NB4 (cell line): ENCODE measurements at regions not wholly inside any gene's neighbourhood (a gene's known extent, or its start where the extent isn't known, plus 50 kb on each side); places are given as distances from the start of the nearest gene placed in this dataset.

Experiments used
- DNase-seq: peaks from one replicate; pipeline ENCODE4 v3.0.0; 2010; ENCODE audit warnings: low read depth
- H3K4me3 ChIP-seq: one replicate; pipeline ENCODE4 v1.5.1; 2011; ENCODE audit warnings: mild to moderate bottlenecking, low read depth, low read length, moderate library complexity
- MAX ChIP-seq: IDR thresholded peaks from 2 replicates; pipeline ENCODE4 v1.6.1; 2011; ENCODE audit warnings: low read depth, low read length
- MYC ChIP-seq: IDR thresholded peaks from 2 replicates; pipeline ENCODE4 v1.6.1; 2011; ENCODE audit warnings: low read depth, low read length
- POLR2A ChIP-seq: IDR thresholded peaks from 2 replicates; pipeline ENCODE4 v1.6.1; 2011; ENCODE audit warnings: mild to moderate bottlenecking; ENCODE audit not compliant: insufficient read length; ENCODE audit errors: extremely low read depth
- TF ChIP-seq, protein P1 (sequence below): IDR thresholded peaks from one replicate; pipeline ENCODE4 v1.5.1; 2012; ENCODE audit warnings: low read depth, low read length

GRCh38 chr2:41847744-41848441 is 199.9 kb upstream of the PKDCC start:
- no peak overlapping the region for H3K4me3 ChIP-seq
- no peak for TF ChIP-seq POLR2A
- no peak for TF ChIP-seq MAX
- TF ChIP-seq MYC = no peak
- TF ChIP-seq, protein P1, sequence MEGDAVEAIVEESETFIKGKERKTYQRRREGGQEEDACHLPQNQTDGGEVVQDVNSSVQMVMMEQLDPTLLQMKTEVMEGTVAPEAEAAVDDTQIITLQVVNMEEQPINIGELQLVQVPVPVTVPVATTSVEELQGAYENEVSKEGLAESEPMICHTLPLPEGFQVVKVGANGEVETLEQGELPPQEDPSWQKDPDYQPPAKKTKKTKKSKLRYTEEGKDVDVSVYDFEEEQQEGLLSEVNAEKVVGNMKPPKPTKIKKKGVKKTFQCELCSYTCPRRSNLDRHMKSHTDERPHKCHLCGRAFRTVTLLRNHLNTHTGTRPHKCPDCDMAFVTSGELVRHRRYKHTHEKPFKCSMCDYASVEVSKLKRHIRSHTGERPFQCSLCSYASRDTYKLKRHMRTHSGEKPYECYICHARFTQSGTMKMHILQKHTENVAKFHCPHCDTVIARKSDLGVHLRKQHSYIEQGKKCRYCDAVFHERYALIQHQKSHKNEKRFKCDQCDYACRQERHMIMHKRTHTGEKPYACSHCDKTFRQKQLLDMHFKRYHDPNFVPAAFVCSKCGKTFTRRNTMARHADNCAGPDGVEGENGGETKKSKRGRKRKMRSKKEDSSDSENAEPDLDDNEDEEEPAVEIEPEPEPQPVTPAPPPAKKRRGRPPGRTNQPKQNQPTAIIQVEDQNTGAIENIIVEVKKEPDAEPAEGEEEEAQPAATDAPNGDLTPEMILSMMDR = no peak
- DNase-seq = no peak

GRCh38 chr2:41851554-41851953 is 196.3 kb upstream of the PKDCC start:
- no peak for DNase-seq
- no peak overlapping the region for H3K4me3 ChIP-seq
- no peak for TF ChIP-seq POLR2A
- TF ChIP-seq MAX = no peak
- TF ChIP-seq, protein P1 = no peak
- TF ChIP-seq MYC = no peak

GRCh38 chr2:41853427-41854191 is 194.2 kb upstream of the PKDCC start:
- no peak overlapping the region for H3K4me3 ChIP-seq
- peak; percentile 34 for DNase-seq
- no peak for TF ChIP-seq POLR2A
- TF ChIP-seq, protein P1 = peak; percentile 46

GRCh38 chr2:41854227-41854626 is 193.6 kb upstream of the PKDCC start:
- no peak for TF ChIP-seq POLR2A
- TF ChIP-seq MAX = no peak
- TF ChIP-seq MYC = no peak
- TF ChIP-seq, protein P1 = no peak
- H3K4me3 ChIP-seq = no peak overlapping the region
- DNase-seq = no peak

GRCh38 chr2:41856946-41857345 is 190.9 kb upstream of the PKDCC start:
- DNase-seq = no peak
- no peak overlapping the region for H3K4me3 ChIP-seq
- TF ChIP-seq MAX (no peak), POLR2A (no peak), MYC (no peak)
- TF ChIP-seq, protein P1 = no peak
